ENCODE measurements at regions not wholly inside any gene's neighbourhood (a gene's known extent, or its start where the extent isn't known, plus 50 kb on each side); places are given as distances from the start of the nearest gene placed in this dataset.

- TF ChIP-seq CTCF (IDR thresholded peaks at IDR 0.05; ENCODE audit: low read depth, low read length, missing input control) (no peak), JUND (IDR thresholded peaks at IDR 0.05) (no peak), SP1 (IDR thresholded peaks at IDR 0.05) (no peak), TAF1 (conservative IDR thresholded peaks at IDR 0.05) (no peak), RAD21 (IDR thresholded peaks at IDR 0.05) (no peak)
Measured at GRCh38 chr6:49110916-49111315, 352.1 kb downstream of the MMUT start.

Measured in liver (tissue), 3 donors.